Bronchial epithelial cell (primary cell): ENCODE measurements at regions not wholly inside any gene's neighbourhood (a gene's known extent, or its start where the extent isn't known, plus 50 kb on each side); places are given as distances from the start of the nearest gene placed in this dataset.
"Not testable (repeated sequence)": the region's sequence is repeated elsewhere in the genome, so short reads cannot be mapped to it uniquely, and the experiment has no call there.

ENCODE experiments used
- DNase-seq: peaks from one replicate; pipeline ENCODE4 v3.0.0-alpha.2; 2010; ENCODE audit warnings: low read depth
- FAIRE-seq: peaks from 2 replicates; lab custom pipeline; 2011; peaks lifted over from hg19 to GRCh38; lab: Jason Lieb, UNC
- H3K27me3 ChIP-seq: 2 replicates; pipeline ENCODE4 v1.5.1; 2011; ENCODE audit warnings: low read length; ENCODE audit not compliant: control insufficient read depth, insufficient read depth
- H3K36me3 ChIP-seq: 2 replicates; pipeline ENCODE4 v1.5.1; 2011; ENCODE audit warnings: low read length; ENCODE audit not compliant: control insufficient read depth, insufficient read depth
- H3K4me3 ChIP-seq: 2 replicates; pipeline ENCODE4 v1.5.1; 2011; ENCODE audit warnings: mild to moderate bottlenecking, low read depth, low read length, control low read depth
- TF ChIP-seq, protein P1 (sequence below): IDR thresholded peaks from 2 replicates; pipeline ENCODE4 v1.5.1; 2011; ENCODE audit warnings: mild to moderate bottlenecking, moderate library complexity, low read length, control low read depth, inconsistent platforms; ENCODE audit not compliant: insufficient read depth, severe bottlenecking

DNA sequence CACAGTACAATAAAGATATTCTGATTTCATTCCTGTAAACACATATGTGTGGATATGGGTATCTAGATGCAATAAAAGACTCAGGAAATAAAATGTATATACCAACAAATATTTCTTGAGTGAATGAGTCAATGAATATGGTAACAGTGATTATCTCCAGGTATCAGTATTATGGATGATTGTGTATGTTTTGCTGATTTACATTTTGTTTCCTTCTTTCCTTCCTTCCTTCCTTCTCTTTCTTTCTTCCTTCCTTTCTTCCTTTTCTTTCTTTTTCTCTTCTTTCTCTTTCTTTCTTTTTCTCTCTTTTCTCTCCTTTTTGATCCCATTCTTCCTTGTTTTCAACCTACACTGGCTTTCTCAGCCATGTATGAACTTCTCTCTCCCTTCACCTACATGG lies 85.3 kb upstream of the DLX6 start:
- FAIRE-seq = no peak

DNA sequence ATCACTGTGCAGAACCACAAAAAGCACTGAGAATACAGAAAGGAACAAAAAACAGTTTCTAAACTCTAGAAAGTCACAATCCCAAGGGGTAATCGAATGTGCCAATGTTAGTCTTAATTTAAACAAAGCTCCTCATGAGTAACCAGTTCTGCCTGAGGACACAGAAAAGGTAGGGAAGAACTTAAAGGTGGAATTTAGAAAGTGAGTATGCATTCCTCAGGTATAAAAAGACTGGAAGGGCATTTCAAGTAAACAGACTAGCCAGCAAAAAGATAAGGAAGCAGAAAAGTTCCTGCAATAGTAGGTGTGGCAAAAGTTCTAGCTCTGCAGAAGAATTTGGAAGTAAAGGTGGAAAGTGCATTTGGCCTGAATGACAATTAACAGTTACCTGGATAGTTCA lies 84.6 kb upstream of the DLX6 start:
- DNase-seq (peak; percentile 51), FAIRE-seq (no peak)
- Histone ChIP-seq H3K36me3 (no peaks in the 10 kb centered on the region), H3K4me3 (no peak overlapping the region), H3K27me3 (no peaks in the 10 kb centered on the region)
- TF ChIP-seq, protein P1, sequence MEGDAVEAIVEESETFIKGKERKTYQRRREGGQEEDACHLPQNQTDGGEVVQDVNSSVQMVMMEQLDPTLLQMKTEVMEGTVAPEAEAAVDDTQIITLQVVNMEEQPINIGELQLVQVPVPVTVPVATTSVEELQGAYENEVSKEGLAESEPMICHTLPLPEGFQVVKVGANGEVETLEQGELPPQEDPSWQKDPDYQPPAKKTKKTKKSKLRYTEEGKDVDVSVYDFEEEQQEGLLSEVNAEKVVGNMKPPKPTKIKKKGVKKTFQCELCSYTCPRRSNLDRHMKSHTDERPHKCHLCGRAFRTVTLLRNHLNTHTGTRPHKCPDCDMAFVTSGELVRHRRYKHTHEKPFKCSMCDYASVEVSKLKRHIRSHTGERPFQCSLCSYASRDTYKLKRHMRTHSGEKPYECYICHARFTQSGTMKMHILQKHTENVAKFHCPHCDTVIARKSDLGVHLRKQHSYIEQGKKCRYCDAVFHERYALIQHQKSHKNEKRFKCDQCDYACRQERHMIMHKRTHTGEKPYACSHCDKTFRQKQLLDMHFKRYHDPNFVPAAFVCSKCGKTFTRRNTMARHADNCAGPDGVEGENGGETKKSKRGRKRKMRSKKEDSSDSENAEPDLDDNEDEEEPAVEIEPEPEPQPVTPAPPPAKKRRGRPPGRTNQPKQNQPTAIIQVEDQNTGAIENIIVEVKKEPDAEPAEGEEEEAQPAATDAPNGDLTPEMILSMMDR = no peak

More for the DNA sequence above, 85.3 kb upstream of the DLX6 start:
- no peaks in the 10 kb centered on the region for H3K27me3 ChIP-seq
- no peak for DNase-seq
- H3K36me3 ChIP-seq = no peaks in the 10 kb centered on the region
- TF ChIP-seq, protein P1 = no peak
- H3K4me3 ChIP-seq = no peak overlapping the region

DNA sequence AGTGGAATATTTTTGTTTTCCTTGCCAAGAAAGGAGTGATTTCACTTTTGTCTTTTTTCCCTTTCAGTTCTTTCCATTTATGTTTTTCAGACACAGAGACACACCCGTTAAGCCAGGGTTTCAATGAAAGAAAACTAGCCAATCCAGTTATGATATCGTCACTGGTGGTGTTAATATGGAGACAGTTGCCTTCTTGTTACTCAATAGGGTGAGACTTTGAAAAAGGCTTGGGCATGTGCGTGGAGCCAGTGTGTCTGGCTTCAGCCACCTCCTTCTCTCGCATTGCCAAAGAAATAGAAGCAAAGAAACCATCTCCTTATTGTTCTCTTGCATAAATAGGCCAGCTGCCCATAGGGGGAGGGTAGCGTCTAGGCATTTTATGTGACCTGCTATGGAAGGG lies 84.1 kb upstream of the DLX6 start:
- TF ChIP-seq, protein P1 = no peak
- Histone ChIP-seq H3K36me3 (no peaks in the 10 kb centered on the region), H3K27me3 (peaks cover 2% of the 10 kb centered on the region), H3K4me3 (no peak overlapping the region)
- peak; percentile 62 for FAIRE-seq
- peak; percentile 48 for DNase-seq

DNA sequence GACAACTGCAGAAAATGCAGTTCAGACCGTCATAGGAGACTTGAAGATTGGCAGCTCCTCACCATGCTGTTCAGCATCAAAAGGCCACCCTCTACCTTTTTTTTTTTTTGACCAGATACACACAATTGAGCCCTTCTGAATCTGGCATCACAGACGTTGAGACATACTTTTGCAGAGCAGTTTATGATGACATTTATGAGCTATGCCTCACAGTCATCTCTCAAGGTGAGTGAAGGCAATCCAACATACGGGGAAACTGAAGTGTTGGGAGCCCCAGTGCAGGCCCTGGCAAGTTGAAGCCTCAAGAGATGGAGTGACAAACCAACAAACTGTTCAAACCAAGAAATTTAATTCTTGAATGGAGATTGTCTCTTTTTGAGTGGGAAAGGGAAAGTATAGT lies 83.6 kb upstream of the DLX6 start:
- Histone ChIP-seq H3K4me3 (no peak overlapping the region), H3K27me3 (peaks cover 2% of the 10 kb centered on the region), H3K36me3 (no peaks in the 10 kb centered on the region)
- peak; percentile 77 for DNase-seq
- FAIRE-seq = no peak
- TF ChIP-seq, protein P1 = no peak

DNA sequence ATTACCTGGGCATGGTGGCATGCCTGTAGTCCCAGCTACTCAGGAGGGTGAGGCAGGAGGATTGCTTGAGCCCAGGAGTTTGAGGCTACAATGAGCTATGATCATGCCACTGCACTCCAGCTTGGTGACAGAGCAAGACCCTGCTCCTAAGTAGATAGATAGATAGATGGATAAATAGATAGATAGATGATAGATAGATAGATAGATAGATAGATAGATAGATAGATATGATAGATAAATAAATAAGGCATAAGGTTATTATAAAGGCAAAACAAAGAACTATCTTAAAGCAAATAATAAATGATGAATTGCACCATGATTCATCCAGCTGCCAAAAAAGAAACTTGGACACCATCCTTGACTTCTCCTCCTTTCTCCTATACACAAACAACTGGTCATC lies 82.0 kb upstream of the DLX6 start:
- H3K36me3 ChIP-seq, DNase-seq, H3K4me3 ChIP-seq, FAIRE-seq, H3K27me3 ChIP-seq: not testable (repeated sequence)

DNA sequence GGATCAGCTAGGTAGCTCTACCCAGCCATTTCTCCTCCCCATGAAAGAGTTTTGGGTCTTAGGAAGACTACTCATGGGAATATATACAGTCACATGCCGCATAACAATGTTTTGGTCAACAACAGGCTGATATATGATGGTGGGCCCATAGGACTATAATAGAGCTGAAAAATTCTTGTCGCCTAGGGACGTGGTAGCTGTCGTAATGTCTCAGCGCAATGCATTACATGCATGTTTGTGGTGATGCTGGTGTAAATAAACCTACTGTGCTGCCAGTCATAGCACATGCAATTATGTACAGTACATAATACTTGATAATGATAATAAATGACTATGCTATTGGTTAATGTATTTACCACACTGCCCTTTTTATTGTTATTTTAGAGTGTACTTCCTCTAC lies 78.2 kb upstream of the DLX6 start:
- no peak for FAIRE-seq

More for the DNA sequence above, 78.2 kb upstream of the DLX6 start:
- H3K36me3 ChIP-seq = no peaks in the 10 kb centered on the region
- TF ChIP-seq, protein P1 = no peak
- no peak for DNase-seq
- H3K4me3 ChIP-seq = no peak overlapping the region
- H3K27me3 ChIP-seq = peaks cover 2% of the 10 kb centered on the region
